NCI-H1105 (cell line): ENCODE measurements at regions not wholly inside any gene's neighbourhood (a gene's known extent, or its start where the extent isn't known, plus 50 kb on each side); places are given as distances from the start of the nearest gene placed in this dataset.
A peak's percentile ranks its signal among the peaks of the same experiment; 100 is the strongest.

Experiments used
- DNase-seq: peaks from one replicate; lab custom pipeline; 2025; lab: John Stamatoyannopoulos, UW

- DNase-seq, result no peak
Measured at GRCh38 chr9:14517154-14517906, 175.9 kb downstream of the ZDHHC21 start.

GRCh38 chr9:14516656-14517055 lies 176.6 kb downstream of the ZDHHC21 start:
- DNase-seq, result no peak

GRCh38 chr9:14515571-14516198 lies 177.5 kb downstream of the ZDHHC21 start:
- DNase-seq, result peak; percentile 88

GRCh38 chr9:14515049-14515448 lies 178.2 kb downstream of the ZDHHC21 start:
- no peak for DNase-seq

GRCh38 chr9:14512942-14513341 lies 180.3 kb downstream of the ZDHHC21 start:
- no peak for DNase-seq

- no peak for DNase-seq
Measured at GRCh38 chr9:14511452-14511851, 181.8 kb downstream of the ZDHHC21 start.

GRCh38 chr9:14508884-14509283 lies 184.3 kb downstream of the ZDHHC21 start:
- DNase-seq, result no peak

- DNase-seq, result no peak
Measured at GRCh38 chr9:14501366-14501765, 187.4 kb upstream of the NFIB start.

- DNase-seq, result no peak
Measured at GRCh38 chr9:14500705-14501104, 186.8 kb upstream of the NFIB start.

- DNase-seq, result no peak
Measured at GRCh38 chr9:14499976-14500375, 186.0 kb upstream of the NFIB start.

- DNase-seq, result no peak
Measured at GRCh38 chr9:14498824-14499223, 184.9 kb upstream of the NFIB start.

GRCh38 chr9:14497476-14497875 lies 183.5 kb upstream of the NFIB start:
- DNase-seq, result no peak

GRCh38 chr9:14488421-14489190 lies 174.7 kb upstream of the NFIB start:
- DNase-seq, result no peak

- no peak for DNase-seq
Measured at GRCh38 chr9:14487547-14488185, 173.7 kb upstream of the NFIB start.

GRCh38 chr9:14485366-14485765 lies 171.4 kb upstream of the NFIB start:
- DNase-seq, result no peak

- no peak for DNase-seq
Measured at GRCh38 chr9:14482856-14483255, 168.9 kb upstream of the NFIB start.

GRCh38 chr9:14480526-14480925 lies 166.6 kb upstream of the NFIB start:
- DNase-seq, result no peak

- DNase-seq, result no peak
Measured at GRCh38 chr9:14479163-14479560, 165.2 kb upstream of the NFIB start.

GRCh38 chr9:14478175-14479162 lies 164.5 kb upstream of the NFIB start:
- no peak for DNase-seq

GRCh38 chr9:14471041-14471440 lies 157.1 kb upstream of the NFIB start:
- no peak for DNase-seq

- no peak for DNase-seq
Measured at GRCh38 chr9:14467675-14468374, 153.9 kb upstream of the NFIB start.
